HG03097 (cell line): ENCODE measurements at regions not wholly inside any gene's neighbourhood (a gene's known extent, or its start where the extent isn't known, plus 50 kb on each side); places are given as distances from the start of the nearest gene placed in this dataset.

Source experiments
- ATAC-seq: cut with Tn5 transposase; IDR thresholded peaks from one replicate; pipeline ENCODE4 v1.9.1; 2021; ENCODE audit not compliant: unreplicated experiment, low FRiP score

- ATAC-seq = no peak
These were observed 111.2 kb upstream of the ID2 start for GRCh38 chr2:8570637-8571036.

- ATAC-seq = no peak
These were observed 110.5 kb upstream of the ID2 start for GRCh38 chr2:8571301-8571791.

- no peak for ATAC-seq
These were observed 109.9 kb upstream of the ID2 start for GRCh38 chr2:8571792-8572499.

- ATAC-seq = no peak
These were observed 109.1 kb upstream of the ID2 start for GRCh38 chr2:8572712-8573233.

DNA sequence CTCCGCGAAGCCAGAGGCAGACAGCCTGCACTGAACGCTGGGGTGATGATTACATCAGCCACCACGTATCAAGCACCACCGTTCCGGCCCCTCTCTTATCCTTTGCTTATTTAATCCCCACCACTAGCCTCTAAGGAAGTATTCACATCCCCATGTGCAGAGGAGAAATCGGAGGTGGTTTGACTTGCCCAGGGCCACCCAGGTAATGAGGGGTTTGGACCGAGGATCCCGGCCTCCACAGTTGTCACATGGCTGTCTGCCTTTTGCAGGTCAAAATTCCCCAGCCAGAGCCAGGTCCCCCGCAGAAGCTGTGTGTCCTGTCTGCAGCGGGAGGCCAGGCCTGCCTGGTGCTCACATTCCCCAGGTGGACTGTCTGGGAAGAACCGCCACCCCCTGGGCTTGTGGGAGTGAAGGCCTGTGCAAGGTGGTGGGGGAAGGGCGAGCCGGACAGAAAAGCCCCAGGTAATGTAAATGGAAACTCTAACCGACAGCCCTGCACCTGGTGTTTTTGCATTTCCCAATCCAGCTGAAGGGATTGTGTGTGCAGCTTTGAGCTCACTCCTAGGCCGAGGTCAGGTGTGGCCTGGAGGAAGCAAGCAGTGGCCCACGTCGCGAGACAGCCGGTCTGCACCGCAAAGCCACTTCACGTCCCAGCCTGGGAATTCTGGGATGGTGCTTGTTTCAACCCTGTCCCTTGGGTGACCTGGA is 108.5 kb upstream of the ID2 start:
- ATAC-seq = no peak

- no peak for ATAC-seq
These were observed 108.0 kb upstream of the ID2 start for GRCh38 chr2:8573942-8574195.

GRCh38 chr2:8574196-8575037 is 107.4 kb upstream of the ID2 start:
- ATAC-seq = no peak

DNA sequence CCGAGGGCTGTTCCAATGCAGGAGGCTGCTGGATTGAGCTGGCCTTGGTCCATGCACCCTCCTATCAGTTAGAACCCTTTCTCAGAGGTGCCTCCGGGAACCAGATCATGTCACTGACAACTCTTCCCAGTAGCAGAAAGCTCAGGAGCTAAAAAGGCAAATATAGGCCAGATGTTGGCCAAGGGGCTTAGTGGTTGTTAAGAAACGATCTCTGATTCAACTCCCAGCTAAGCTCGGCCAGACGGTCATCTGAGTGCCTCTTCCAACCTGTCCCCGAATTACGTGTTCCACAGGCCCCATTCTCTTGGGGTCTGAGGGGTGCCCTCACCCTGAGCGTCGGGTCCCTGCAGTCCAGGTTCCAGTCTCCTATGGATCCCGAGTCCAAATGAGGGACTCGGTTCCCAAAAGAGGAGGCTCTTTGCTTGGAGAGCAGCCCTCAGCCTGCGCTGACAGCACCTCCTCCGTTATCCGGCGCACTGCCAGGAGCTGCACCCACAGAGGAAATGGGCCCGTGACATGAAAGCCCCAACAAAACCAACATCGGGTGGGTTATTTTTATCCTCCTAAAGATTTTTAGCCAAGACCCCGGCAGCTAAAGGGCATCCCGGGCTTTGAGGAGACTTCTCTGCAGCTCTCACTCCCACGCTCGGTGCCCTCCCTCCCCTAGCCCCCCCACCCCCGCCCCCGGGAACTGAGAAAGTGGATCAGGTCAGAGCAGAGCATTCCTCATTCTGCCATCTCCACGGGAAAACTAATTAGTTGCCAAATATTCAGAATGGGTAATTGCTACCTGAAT is 106.6 kb upstream of the ID2 start:
- no peak for ATAC-seq

DNA sequence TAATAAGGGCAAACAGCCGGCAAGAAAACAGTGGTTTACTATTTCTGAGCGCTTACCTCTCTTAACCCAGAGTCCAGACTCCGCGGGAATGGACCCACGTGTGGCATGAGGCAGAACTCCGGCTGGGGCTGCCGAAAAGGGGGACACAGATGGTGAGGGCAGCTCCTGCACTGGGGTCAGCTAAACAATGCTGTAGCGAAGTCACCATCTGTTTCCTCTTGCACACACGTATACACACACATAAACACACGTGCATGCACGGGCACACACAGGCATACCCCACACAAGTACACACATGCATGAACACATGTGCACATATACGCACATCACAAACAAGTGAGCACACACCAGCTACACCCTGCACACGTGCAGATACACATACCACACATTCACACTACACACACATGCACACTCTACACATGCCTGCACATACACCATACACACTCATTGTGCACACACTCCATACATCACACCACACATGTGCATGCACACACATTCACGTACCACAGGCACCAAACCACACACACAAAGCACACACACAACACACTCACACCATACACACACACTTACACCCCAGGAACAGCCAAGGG is 105.9 kb upstream of the ID2 start:
- no peak for ATAC-seq

GRCh38 chr2:8576525-8577167 is 105.2 kb upstream of the ID2 start:
- no peak for ATAC-seq

DNA sequence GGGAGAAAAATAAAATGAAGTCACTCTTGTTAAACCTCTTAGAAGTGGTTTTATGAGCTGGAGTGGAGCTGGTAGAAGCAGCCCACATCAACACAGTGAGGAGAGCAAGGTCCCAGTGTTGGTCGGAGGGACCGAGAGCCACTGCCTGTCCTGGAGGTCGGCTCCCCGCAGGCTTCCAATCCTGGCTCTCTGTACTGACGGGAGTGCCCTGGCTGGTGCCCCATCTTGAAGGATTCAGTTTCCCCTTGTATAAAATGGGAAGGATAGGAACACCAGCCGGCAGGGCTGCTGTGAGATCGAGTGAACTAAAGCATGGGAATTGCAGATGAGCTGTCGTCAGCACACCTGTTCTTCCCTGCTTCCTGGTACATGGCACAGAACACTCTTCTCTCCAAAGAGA is 104.3 kb upstream of the ID2 start:
- ATAC-seq = no peak

DNA sequence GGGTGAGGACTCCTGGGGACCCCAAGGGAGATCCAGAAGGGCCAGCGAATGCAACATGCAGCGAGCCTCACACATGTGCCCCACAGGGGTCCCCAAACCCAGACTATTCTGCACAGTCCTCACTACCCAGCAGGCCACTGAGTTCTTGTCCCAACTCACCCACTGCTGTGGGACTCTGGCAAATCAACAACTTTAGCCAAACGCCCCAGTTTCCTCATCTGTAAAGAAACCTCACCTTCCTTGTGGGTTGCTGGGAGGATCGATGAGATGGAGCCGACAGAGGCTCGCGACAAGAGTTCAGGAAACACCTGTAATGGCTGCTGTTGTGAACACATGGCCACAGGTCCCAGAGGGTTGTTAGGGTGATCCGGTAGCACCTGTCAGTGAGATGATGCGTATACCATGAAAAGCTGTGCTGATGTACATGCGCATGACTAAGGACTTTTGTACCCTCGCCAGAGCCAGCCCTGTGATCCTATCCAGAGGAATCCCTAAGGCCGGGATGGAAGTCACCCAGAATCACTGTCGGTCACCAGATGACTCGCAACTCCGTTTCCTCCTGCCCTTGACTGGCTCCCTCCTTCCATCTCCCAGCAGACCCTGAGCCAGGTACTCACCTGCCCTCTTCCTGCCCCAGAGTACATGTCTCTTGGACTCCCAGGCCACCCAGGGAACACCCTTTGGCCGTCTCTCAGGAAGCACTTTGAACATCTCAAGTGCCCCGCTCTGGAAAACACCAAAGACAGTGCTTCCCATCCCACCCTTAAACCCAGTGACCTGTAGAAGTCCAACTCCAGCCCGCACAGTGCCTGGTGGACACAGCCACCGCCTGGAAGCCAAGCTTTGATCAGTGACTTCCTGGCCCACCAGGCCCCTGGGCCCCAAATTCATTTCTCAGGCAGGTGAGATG is 103.3 kb upstream of the ID2 start:
- no peak for ATAC-seq

GRCh38 chr2:8579485-8580085 is 102.3 kb upstream of the ID2 start:
- no peak for ATAC-seq

DNA sequence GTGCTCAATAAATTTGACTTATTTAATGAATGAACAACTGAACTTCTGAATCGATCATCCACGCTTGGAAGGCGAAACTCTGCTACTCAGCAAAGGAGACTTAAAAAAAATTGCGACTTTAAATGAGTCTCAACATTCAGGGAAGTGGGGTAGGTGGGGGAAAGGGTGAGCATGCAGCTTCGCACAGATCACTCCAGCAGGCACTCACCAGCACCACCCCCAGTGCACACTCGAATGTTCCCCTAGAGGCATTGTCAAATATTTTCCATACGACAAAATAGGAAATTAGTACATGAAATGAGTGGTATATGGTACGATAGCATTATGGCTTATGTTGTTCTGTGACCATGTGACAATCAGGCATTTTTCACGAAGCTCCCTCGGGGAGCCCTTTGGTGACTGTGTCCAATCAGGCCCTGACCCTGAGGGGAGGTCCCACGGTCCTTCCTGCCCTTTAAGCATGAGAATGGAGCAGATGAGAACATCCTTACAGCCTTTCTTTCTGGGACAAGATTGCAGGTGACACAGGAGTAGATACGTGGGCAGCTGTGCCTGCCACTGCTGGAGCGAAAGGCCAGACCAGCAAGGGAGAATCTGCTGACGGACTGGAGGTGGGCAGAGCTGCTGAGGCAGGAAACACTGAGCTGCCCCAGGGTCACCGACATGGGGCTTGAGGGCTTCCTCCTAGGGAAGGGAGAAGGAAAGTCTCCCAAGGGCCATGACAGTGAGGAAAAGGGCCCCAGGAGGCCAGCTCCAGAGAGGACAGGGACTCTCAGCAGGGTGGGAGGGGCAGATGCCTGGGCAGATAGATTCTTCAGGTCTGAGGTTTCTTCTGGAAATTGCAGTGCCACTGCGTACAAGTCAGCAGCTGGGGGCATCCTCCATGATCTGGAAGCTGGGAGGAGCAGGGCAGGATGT is 101.3 kb upstream of the ID2 start:
- ATAC-seq = no peak

GRCh38 chr2:8581234-8581561 is 100.7 kb upstream of the ID2 start:
- ATAC-seq = no peak

DNA sequence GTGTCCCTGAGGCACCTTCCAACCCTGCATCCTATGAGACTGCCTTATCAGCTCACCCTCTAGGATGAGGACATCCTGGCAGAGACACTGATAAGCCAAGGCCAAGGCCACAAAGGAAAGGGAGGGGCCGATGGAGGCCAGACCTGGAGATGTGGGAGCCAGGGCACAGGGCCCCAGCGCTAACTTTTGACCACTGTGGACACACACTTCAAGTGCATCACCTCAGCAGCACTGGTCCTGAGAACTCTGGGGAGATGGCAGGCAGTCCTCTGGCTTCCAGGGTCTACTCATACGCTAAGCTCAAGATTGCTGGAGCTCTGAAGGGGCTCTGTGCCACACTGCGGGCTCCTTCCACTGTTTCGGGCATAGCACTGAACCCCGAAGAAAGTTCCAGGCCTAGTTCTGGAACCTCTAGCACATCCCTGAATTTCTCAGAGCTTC is 100.2 kb upstream of the ID2 start:
- ATAC-seq = no peak

- ATAC-seq = no peak
These were observed 99.7 kb upstream of the ID2 start for GRCh38 chr2:8582191-8582590.
